T-helper 1 cell treated with Interleukin-12 subunit alpha and Interleukin-12 subunit beta and Interleukin-4 antibody, amounts not matched to agents 30 μg/mL and 1 μg/mL, for 36 hours (primary cell): ENCODE measurements at regions not wholly inside any gene's neighbourhood (a gene's known extent, or its start where the extent isn't known, plus 50 kb on each side); places are given as distances from the start of the nearest gene placed in this dataset.

Source experiments
- H3K27ac Mint-ChIP-seq: one replicate; pipeline ENCODE4 v1.8.0; 2021; ENCODE audit warnings: mild to moderate bottlenecking, mixed read lengths
- H3K27me3 Mint-ChIP-seq: one replicate; pipeline ENCODE4 v1.8.0; 2021; ENCODE audit warnings: low read depth, mixed read lengths
- H3K36me3 Mint-ChIP-seq: one replicate; pipeline ENCODE4 v1.8.0; 2021; ENCODE audit warnings: low read depth, mixed read lengths
- H3K4me1 Mint-ChIP-seq: one replicate; pipeline ENCODE4 v1.8.0; 2021; ENCODE audit warnings: low read depth, mixed read lengths
- H3K4me3 Mint-ChIP-seq: one replicate; pipeline ENCODE4 v1.8.0; 2021; ENCODE audit warnings: mild to moderate bottlenecking, moderate library complexity, mixed read lengths
- H3K9me3 Mint-ChIP-seq: one replicate; pipeline ENCODE4 v1.8.0; 2021; ENCODE audit warnings: mixed read lengths

GRCh38 chr1:114270282-114270681, 116.6 kb upstream of the SYT6 start:
- H3K4me1 Mint-ChIP-seq = no peaks in the 10 kb centered on the region
- no peak overlapping the region for H3K4me3 Mint-ChIP-seq
- H3K36me3 Mint-ChIP-seq = no peaks in the 10 kb centered on the region
- no peak overlapping the region for H3K27ac Mint-ChIP-seq
- peaks cover 10% of the 10 kb centered on the region for H3K27me3 Mint-ChIP-seq
- no peaks in the 10 kb centered on the region for H3K9me3 Mint-ChIP-seq

GRCh38 chr1:114269539-114269938, 115.9 kb upstream of the SYT6 start:
- peaks cover 5% of the 10 kb centered on the region for H3K27me3 Mint-ChIP-seq
- no peak overlapping the region for H3K27ac Mint-ChIP-seq
- H3K36me3 Mint-ChIP-seq = no peaks in the 10 kb centered on the region
- H3K4me3 Mint-ChIP-seq = no peak overlapping the region
- H3K9me3 Mint-ChIP-seq = no peaks in the 10 kb centered on the region
- no peaks in the 10 kb centered on the region for H3K4me1 Mint-ChIP-seq

GRCh38 chr1:114263343-114263742, 109.7 kb upstream of the SYT6 start:
- no peaks in the 10 kb centered on the region for H3K4me1 Mint-ChIP-seq
- H3K36me3 Mint-ChIP-seq = no peaks in the 10 kb centered on the region
- no peak overlapping the region for H3K27ac Mint-ChIP-seq
- H3K9me3 Mint-ChIP-seq = no peaks in the 10 kb centered on the region
- peaks cover 5% of the 10 kb centered on the region for H3K27me3 Mint-ChIP-seq
- no peak overlapping the region for H3K4me3 Mint-ChIP-seq

GRCh38 chr1:114262337-114262736, 108.7 kb upstream of the SYT6 start:
- no peaks in the 10 kb centered on the region for H3K9me3 Mint-ChIP-seq
- peaks cover 10% of the 10 kb centered on the region for H3K27me3 Mint-ChIP-seq
- no peak overlapping the region for H3K27ac Mint-ChIP-seq
- no peak overlapping the region for H3K4me3 Mint-ChIP-seq
- H3K4me1 Mint-ChIP-seq = no peaks in the 10 kb centered on the region
- H3K36me3 Mint-ChIP-seq = no peaks in the 10 kb centered on the region

- Mint-ChIP-seq H3K9me3 (no peaks in the 10 kb centered on the region), H3K4me3 (no peak overlapping the region)
These were observed 107.3 kb upstream of the SYT6 start for GRCh38 chr1:114260805-114261484.

GRCh38 chr1:114259511-114260160, 106.0 kb upstream of the SYT6 start:
- H3K27me3 Mint-ChIP-seq = peaks cover 4% of the 10 kb centered on the region

More at GRCh38 chr1:114260805-114261484, 107.3 kb upstream of the SYT6 start:
- no peak overlapping the region for H3K27ac Mint-ChIP-seq
- H3K36me3 Mint-ChIP-seq = no peaks in the 10 kb centered on the region
- H3K4me1 Mint-ChIP-seq = no peaks in the 10 kb centered on the region
- peaks cover 10% of the 10 kb centered on the region for H3K27me3 Mint-ChIP-seq

GRCh38 chr1:114258633-114259032, 105.0 kb upstream of the SYT6 start:
- H3K4me3 Mint-ChIP-seq = no peak overlapping the region
- no peak overlapping the region for H3K27ac Mint-ChIP-seq
- H3K36me3 Mint-ChIP-seq = no peaks in the 10 kb centered on the region

More at GRCh38 chr1:114259511-114260160, 106.0 kb upstream of the SYT6 start:
- Mint-ChIP-seq H3K4me3 (no peak overlapping the region), H3K9me3 (peaks cover 2% of the 10 kb centered on the region), H3K36me3 (no peaks in the 10 kb centered on the region), H3K27ac (no peak overlapping the region), H3K4me1 (no peaks in the 10 kb centered on the region)

GRCh38 chr1:114258074-114258473, 104.4 kb upstream of the SYT6 start:
- Mint-ChIP-seq H3K4me1 (no peaks in the 10 kb centered on the region), H3K36me3 (no peaks in the 10 kb centered on the region), H3K27me3 (peaks cover 4% of the 10 kb centered on the region), H3K27ac (no peak overlapping the region), H3K9me3 (peaks cover 9% of the 10 kb centered on the region), H3K4me3 (no peak overlapping the region)

More at GRCh38 chr1:114258633-114259032, 105.0 kb upstream of the SYT6 start:
- peaks cover 4% of the 10 kb centered on the region for H3K27me3 Mint-ChIP-seq
- peaks cover 9% of the 10 kb centered on the region for H3K9me3 Mint-ChIP-seq
- no peaks in the 10 kb centered on the region for H3K4me1 Mint-ChIP-seq

GRCh38 chr1:114257554-114257953, 103.9 kb upstream of the SYT6 start:
- H3K27ac Mint-ChIP-seq = no peak overlapping the region
- H3K9me3 Mint-ChIP-seq = peaks cover 9% of the 10 kb centered on the region
- no peaks in the 10 kb centered on the region for H3K4me1 Mint-ChIP-seq
- H3K27me3 Mint-ChIP-seq = peaks cover 4% of the 10 kb centered on the region
- no peak overlapping the region for H3K4me3 Mint-ChIP-seq
- H3K36me3 Mint-ChIP-seq = no peaks in the 10 kb centered on the region

- Mint-ChIP-seq H3K9me3 (peaks cover 9% of the 10 kb centered on the region), H3K36me3 (no peaks in the 10 kb centered on the region), H3K27me3 (peaks cover 4% of the 10 kb centered on the region), H3K4me1 (no peaks in the 10 kb centered on the region), H3K27ac (no peak overlapping the region), H3K4me3 (no peak overlapping the region)
These were observed 100.2 kb upstream of the SYT6 start for GRCh38 chr1:114253900-114254299.

- Mint-ChIP-seq H3K4me1 (no peaks in the 10 kb centered on the region), H3K27me3 (no peaks in the 10 kb centered on the region), H3K36me3 (no peaks in the 10 kb centered on the region), H3K9me3 (peaks cover 9% of the 10 kb centered on the region), H3K4me3 (no peak overlapping the region), H3K27ac (no peak overlapping the region)
These were observed 97.9 kb upstream of the SYT6 start for GRCh38 chr1:114251573-114251939.

- Mint-ChIP-seq H3K27ac (no peak overlapping the region), H3K9me3 (peaks cover 9% of the 10 kb centered on the region), H3K4me1 (no peaks in the 10 kb centered on the region), H3K4me3 (no peak overlapping the region), H3K27me3 (no peaks in the 10 kb centered on the region), H3K36me3 (no peaks in the 10 kb centered on the region)
These were observed 97.3 kb upstream of the SYT6 start for GRCh38 chr1:114250683-114251572.

- H3K27ac Mint-ChIP-seq = no peak overlapping the region
- no peak overlapping the region for H3K4me3 Mint-ChIP-seq
- no peaks in the 10 kb centered on the region for H3K27me3 Mint-ChIP-seq
- no peaks in the 10 kb centered on the region for H3K36me3 Mint-ChIP-seq
- H3K4me1 Mint-ChIP-seq = no peaks in the 10 kb centered on the region
- peaks cover 8% of the 10 kb centered on the region for H3K9me3 Mint-ChIP-seq
These were observed 96.0 kb upstream of the SYT6 start for GRCh38 chr1:114249691-114250090.

GRCh38 chr1:114248162-114248561, 94.5 kb upstream of the SYT6 start:
- Mint-ChIP-seq H3K36me3 (no peaks in the 10 kb centered on the region), H3K4me1 (no peaks in the 10 kb centered on the region), H3K4me3 (no peak overlapping the region), H3K9me3 (peaks cover 8% of the 10 kb centered on the region), H3K27ac (no peak overlapping the region), H3K27me3 (no peaks in the 10 kb centered on the region)
